ENCODE measurements at regions not wholly inside any gene's neighbourhood (a gene's known extent, or its start where the extent isn't known, plus 50 kb on each side); places are given as distances from the start of the nearest gene placed in this dataset.

GRCh38 chr9:31719262-31719661 is 665.2 kb upstream of the ACO1 start:
- Histone ChIP-seq H3K9me3 (no peaks in the 10 kb centered on the region), H3K4me3 (no peak overlapping the region), H3K36me3 (no peaks in the 10 kb centered on the region), H3K27me3 (replicated peaks; ENCODE audit: insufficient read depth) (no peaks in the 10 kb centered on the region), H3K27ac (no peak overlapping the region), H3K4me1 (replicated peaks) (no peaks in the 10 kb centered on the region)
- no peak for DNase-seq (ENCODE audit: low spot score)
- 33% methylated on average over 4 of the region's 4 CpGs for WGBS
- intact Hi-C loops (cut with DNase I), result loop anchor here (10.0 kb wide), 1 partner anchor 64 kb away; no protein-coding TSS in a partner anchor
- TF ChIP-seq CTCF (IDR thresholded peaks at IDR 0.05), result no peak
- TF ChIP-seq POLR2A (IDR thresholded peaks at IDR 0.05), result no peak
- TF ChIP-seq POLR2AphosphoS5 (IDR thresholded peaks at IDR 0.05), result no peak

GRCh38 chr9:31730398-31730797 is 654.0 kb upstream of the ACO1 start:
- H3K27me3 ChIP-seq (replicated peaks; ENCODE audit: insufficient read depth), result no peaks in the 10 kb centered on the region
- intact Hi-C loops (cut with DNase I), result no loop called here
- no peaks in the 10 kb centered on the region for H3K36me3 ChIP-seq
- no peak overlapping the region for H3K4me3 ChIP-seq
- WGBS, result 91% methylated on average over 6 of the region's 6 CpGs
- no peak for TF ChIP-seq CTCF (IDR thresholded peaks at IDR 0.05)
- TF ChIP-seq POLR2AphosphoS5 (IDR thresholded peaks at IDR 0.05), result no peak
- no peak for TF ChIP-seq POLR2A (IDR thresholded peaks at IDR 0.05)
- no peak for DNase-seq (ENCODE audit: low spot score)
- H3K27ac ChIP-seq, result no peak overlapping the region
- H3K4me1 ChIP-seq (replicated peaks), result no peaks in the 10 kb centered on the region
- no peaks in the 10 kb centered on the region for H3K9me3 ChIP-seq

DNA sequence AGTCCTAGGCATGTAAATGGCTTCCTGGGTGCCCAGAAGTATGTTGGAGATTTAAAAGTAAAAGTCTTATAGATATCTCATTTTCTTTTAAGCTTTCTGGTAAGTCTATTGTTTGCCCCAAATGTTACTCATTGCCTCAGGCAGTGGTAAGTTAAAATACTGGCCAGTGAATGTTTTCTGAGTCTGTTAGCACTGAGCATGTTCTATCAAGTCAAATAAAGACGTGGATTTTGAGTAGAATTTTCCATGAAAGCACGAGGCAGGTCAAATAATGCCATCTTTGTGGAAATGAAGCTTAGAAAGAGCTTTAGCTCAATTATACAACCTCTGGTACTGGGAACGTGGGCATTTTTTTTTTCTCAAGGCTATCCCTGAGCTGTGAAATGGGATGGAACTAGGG is 651.3 kb upstream of the ACO1 start:
- no peak overlapping the region for H3K4me3 ChIP-seq
- 39% methylated on average over 3 of the region's 3 CpGs for WGBS
- H3K36me3 ChIP-seq, result no peaks in the 10 kb centered on the region
- no peaks in the 10 kb centered on the region for H3K27me3 ChIP-seq (replicated peaks; ENCODE audit: insufficient read depth)
- intact Hi-C loops (cut with DNase I), result no loop called here
- no peaks in the 10 kb centered on the region for H3K9me3 ChIP-seq
- DNase-seq (ENCODE audit: low spot score), result no peak
- no peaks in the 10 kb centered on the region for H3K4me1 ChIP-seq (replicated peaks)
- TF ChIP-seq POLR2AphosphoS5 (IDR thresholded peaks at IDR 0.05) (no peak), POLR2A (IDR thresholded peaks at IDR 0.05) (no peak), CTCF (IDR thresholded peaks at IDR 0.05) (no peak)
- H3K27ac ChIP-seq, result no peak overlapping the region

GRCh38 chr9:31736581-31737179 is 647.8 kb upstream of the ACO1 start:
- DNase-seq (ENCODE audit: low spot score), result no peak
- WGBS, result 96% methylated on average over 1 of the region's 1 CpG
- intact Hi-C loops (cut with DNase I), result no loop called here

More at GRCh38 chr9:31736581-31737179, 647.8 kb upstream of the ACO1 start:
- Histone ChIP-seq H3K4me3 (no peak overlapping the region), H3K36me3 (no peaks in the 10 kb centered on the region), H3K27ac (no peak overlapping the region), H3K4me1 (replicated peaks) (no peaks in the 10 kb centered on the region), H3K27me3 (replicated peaks; ENCODE audit: insufficient read depth) (no peaks in the 10 kb centered on the region), H3K9me3 (no peaks in the 10 kb centered on the region)
- TF ChIP-seq POLR2AphosphoS5 (IDR thresholded peaks at IDR 0.05), result no peak
- no peak for TF ChIP-seq POLR2A (IDR thresholded peaks at IDR 0.05)
- TF ChIP-seq CTCF (IDR thresholded peaks at IDR 0.05), result no peak

All from prostate gland (tissue), 2 donors.